GM10248 (cell line): ENCODE measurements at regions not wholly inside any gene's neighbourhood (a gene's known extent, or its start where the extent isn't known, plus 50 kb on each side); places are given as distances from the start of the nearest gene placed in this dataset.

Experiments used
- CTCF ChIA-PET: fragments of 300-600 bp; sonication (Branson Sonifier 250); formaldehyde crosslinking; extraction: SDS; loops from one replicate; lab custom pipeline; 2021; ENCODE audit warnings: antibody characterized with exemption; lab: Yijun Ruan, JAX
- POLR2A ChIA-PET: fragments of 350-650 bp; sonication (Branson Sonifier 250); formaldehyde crosslinking; extraction: SDS; loops from one replicate; lab custom pipeline; 2020; ENCODE audit warnings: antibody characterized with exemption; lab: Yijun Ruan, JAX
- DNase-seq: peaks from one replicate; pipeline ENCODE4 v3.0.0; 2012; ENCODE audit errors: extremely low spot score
- CTCF ChIP-seq: IDR thresholded peaks from 2 replicates; pipeline ENCODE4 v1.5.1; 2012; ENCODE audit warnings: mild to moderate bottlenecking, low read depth; ENCODE audit errors: extremely low read depth, missing control alignments, control extremely low read depth

- ChIA-PET CTCF (interaction anchor here (0.7 kb wide), 1 partner anchor 9 kb away, joined by 3 read pairs; no protein-coding TSS in a partner anchor), POLR2A (no interaction called here)
- no peak for DNase-seq
- no peak for TF ChIP-seq CTCF
Measured at GRCh38 chr4:62526671-62527070, 1326.5 kb downstream of the ADGRL3 start.

GRCh38 chr4:62523256-62523655 lies 1323.1 kb downstream of the ADGRL3 start:
- no peak for TF ChIP-seq CTCF
- DNase-seq, result no peak
- CTCF ChIA-PET, result interaction anchor here (0.9 to 1.7 kb wide), 5 partner anchors 8 to 16 kb away, joined by 3 to 4 read pairs (median 3); no protein-coding TSS in a partner anchor
- POLR2A ChIA-PET, result no interaction called here

- ChIA-PET CTCF (interaction anchor here (0.9 to 1.7 kb wide), 3 partner anchors 9 to 17 kb away, joined by 3 to 4 read pairs (median 3); no protein-coding TSS in a partner anchor), POLR2A (no interaction called here)
- TF ChIP-seq CTCF, result no peak
- DNase-seq, result no peak
Measured at GRCh38 chr4:62522273-62522672, 1322.1 kb downstream of the ADGRL3 start.

- ChIA-PET POLR2A (no interaction called here), CTCF (interaction anchor here (1.2 kb wide), 1 partner anchor 9 kb away, joined by 3 read pairs; no protein-coding TSS in a partner anchor)
- no peak for DNase-seq
- TF ChIP-seq CTCF, result no peak
Measured at GRCh38 chr4:62517716-62518115, 1317.6 kb downstream of the ADGRL3 start.

- no peak for DNase-seq
- ChIA-PET CTCF (interaction anchor here (1.2 to 1.7 kb wide), 2 partner anchors 10 to 15 kb away, joined by 3 to 4 read pairs; no protein-coding TSS in a partner anchor), POLR2A (no interaction called here)
- no peak for TF ChIP-seq CTCF
Measured at GRCh38 chr4:62513306-62513705, 1313.2 kb downstream of the ADGRL3 start.

GRCh38 chr4:62512271-62512670 lies 1312.1 kb downstream of the ADGRL3 start:
- no peak for DNase-seq
- ChIA-PET POLR2A (no interaction called here), CTCF (interaction anchor here (1.2 to 1.7 kb wide), 2 partner anchors 11 to 16 kb away, joined by 3 to 4 read pairs; no protein-coding TSS in a partner anchor)

More at GRCh38 chr4:62512271-62512670, 1312.1 kb downstream of the ADGRL3 start:
- TF ChIP-seq CTCF, result no peak
